HG03108 (cell line): ENCODE measurements at regions not wholly inside any gene's neighbourhood (a gene's known extent, or its start where the extent isn't known, plus 50 kb on each side); places are given as distances from the start of the nearest gene placed in this dataset.
"Not testable (repeated sequence)": the region's sequence is repeated elsewhere in the genome, so short reads cannot be mapped to it uniquely, and the experiment has no call there.

ENCODE experiments used
- ATAC-seq: cut with Tn5 transposase; IDR thresholded peaks from one replicate; pipeline ENCODE4 v1.9.1; 2021; ENCODE audit warnings: moderate library complexity; ENCODE audit not compliant: unreplicated experiment

GRCh38 chr13:64529874-64530485 is 2700.2 kb downstream of the PCDH9 start:
- no peak for ATAC-seq

- ATAC-seq: no peak
Measured at GRCh38 chr13:64528838-64529237, 2701.3 kb downstream of the PCDH9 start.

- ATAC-seq: no peak
Measured at GRCh38 chr13:64527561-64527960, 2702.6 kb downstream of the PCDH9 start.

- no peak for ATAC-seq
Measured at GRCh38 chr13:64525687-64526086, 2704.4 kb downstream of the PCDH9 start.

- no peak for ATAC-seq
Measured at GRCh38 chr13:64510747-64511146, 2719.4 kb downstream of the PCDH9 start.

- ATAC-seq: no peak
Measured at GRCh38 chr13:64506246-64506645, 2723.9 kb downstream of the PCDH9 start.

- no peak for ATAC-seq
Measured at GRCh38 chr13:64505336-64505910, 2724.7 kb downstream of the PCDH9 start.

- no peak for ATAC-seq
Measured at GRCh38 chr13:64488731-64489130, 2741.4 kb downstream of the PCDH9 start.

GRCh38 chr13:64482373-64482772 is 2747.8 kb downstream of the PCDH9 start:
- no peak for ATAC-seq

GRCh38 chr13:64480672-64481071 is 2749.5 kb downstream of the PCDH9 start:
- ATAC-seq: no peak

- no peak for ATAC-seq
Measured at GRCh38 chr13:64480211-64480610, 2749.9 kb downstream of the PCDH9 start.

GRCh38 chr13:64477146-64477545 is 2753.0 kb downstream of the PCDH9 start:
- no peak for ATAC-seq

- ATAC-seq: not testable (repeated sequence)
Measured at GRCh38 chr13:64476041-64476568, 2754.0 kb downstream of the PCDH9 start.

- no peak for ATAC-seq
Measured at GRCh38 chr13:64471916-64472315, 2758.2 kb downstream of the PCDH9 start.

- ATAC-seq: no peak
Measured at GRCh38 chr13:64470751-64471150, 2759.4 kb downstream of the PCDH9 start.

GRCh38 chr13:64459778-64460177 is 2770.4 kb downstream of the PCDH9 start:
- ATAC-seq: no peak

GRCh38 chr13:64457976-64458375 is 2772.2 kb downstream of the PCDH9 start:
- ATAC-seq: no peak

- no peak for ATAC-seq
Measured at GRCh38 chr13:64455124-64455523, 2775.0 kb downstream of the PCDH9 start.

GRCh38 chr13:64453831-64454230 is 2776.3 kb downstream of the PCDH9 start:
- no peak for ATAC-seq

GRCh38 chr13:64446372-64446771 is 2783.8 kb downstream of the PCDH9 start:
- no peak for ATAC-seq

GRCh38 chr13:64441740-64442139 is 2788.4 kb downstream of the PCDH9 start:
- no peak for ATAC-seq

GRCh38 chr13:64438084-64438483 is 2792.1 kb downstream of the PCDH9 start:
- no peak for ATAC-seq

GRCh38 chr13:64429691-64430090 is 2800.4 kb downstream of the PCDH9 start:
- ATAC-seq: no peak
